ENCODE measurements at regions not wholly inside any gene's neighbourhood (a gene's known extent, or its start where the extent isn't known, plus 50 kb on each side); places are given as distances from the start of the nearest gene placed in this dataset.
"Not testable (repeated sequence)": the region's sequence is repeated elsewhere in the genome, so short reads cannot be mapped to it uniquely, and the experiment has no call there.

- H3K9me3 ChIP-seq (ENCODE audit: control insufficient read depth in 1 of 2, insufficient read depth in 1 of 2, low read length in 2 of 2); H3K36me3 Mint-ChIP-seq (ENCODE audit: low read depth); H3K9me3 Mint-ChIP-seq; intact Hi-C loops (cut with DNase I, micrococcal nuclease); H3K27ac Mint-ChIP-seq; H3K27me3 ChIP-seq (ENCODE audit: control insufficient read depth in 1 of 2, insufficient read depth in 2 of 2, low read length in 2 of 2); DNase-seq; H3K4me3 Mint-ChIP-seq; H3K4me3 ChIP-seq (ENCODE audit: low read length); H3K27ac ChIP-seq (ENCODE audit: low read depth in 1 of 2, low read length in 2 of 2); ATAC-seq (ENCODE audit: poor library complexity); H3K4me1 ChIP-seq (ENCODE audit: insufficient read depth, low read length); H3K27me3 Mint-ChIP-seq; H3K4me1 Mint-ChIP-seq (ENCODE audit: low read depth); POLR2A ChIA-PET; H3K36me3 ChIP-seq (ENCODE audit: insufficient read depth, low read length); CTCF ChIA-PET: not testable (repeated sequence)
These were observed 72.7 kb upstream of the COBL start for GRCh38 chr7:51389216-51389812.

GRCh38 chr7:51388241-51388640, 71.6 kb upstream of the COBL start:
- H3K27me3 Mint-ChIP-seq; ATAC-seq (ENCODE audit: poor library complexity); H3K36me3 Mint-ChIP-seq (ENCODE audit: low read depth); intact Hi-C loops (cut with DNase I, micrococcal nuclease); POLR2A ChIA-PET; H3K9me3 ChIP-seq (ENCODE audit: control insufficient read depth in 1 of 2, insufficient read depth in 1 of 2, low read length in 2 of 2); DNase-seq; H3K9me3 Mint-ChIP-seq; H3K4me3 ChIP-seq (ENCODE audit: low read length); H3K27ac ChIP-seq (ENCODE audit: low read depth in 1 of 2, low read length in 2 of 2); H3K36me3 ChIP-seq (ENCODE audit: insufficient read depth, low read length); H3K4me3 Mint-ChIP-seq; H3K27me3 ChIP-seq (ENCODE audit: control insufficient read depth in 1 of 2, insufficient read depth in 2 of 2, low read length in 2 of 2); H3K4me1 Mint-ChIP-seq (ENCODE audit: low read depth); CTCF ChIA-PET; H3K27ac Mint-ChIP-seq; H3K4me1 ChIP-seq (ENCODE audit: insufficient read depth, low read length): not testable (repeated sequence)

- H3K4me1 Mint-ChIP-seq (ENCODE audit: low read depth); H3K4me3 Mint-ChIP-seq; ATAC-seq (ENCODE audit: poor library complexity); H3K36me3 Mint-ChIP-seq (ENCODE audit: low read depth); CTCF ChIA-PET; POLR2A ChIA-PET; H3K27me3 Mint-ChIP-seq; H3K27ac Mint-ChIP-seq; H3K4me3 ChIP-seq (ENCODE audit: low read length); H3K9me3 Mint-ChIP-seq; H3K4me1 ChIP-seq (ENCODE audit: insufficient read depth, low read length); H3K27me3 ChIP-seq (ENCODE audit: control insufficient read depth in 1 of 2, insufficient read depth in 2 of 2, low read length in 2 of 2); DNase-seq; H3K9me3 ChIP-seq (ENCODE audit: control insufficient read depth in 1 of 2, insufficient read depth in 1 of 2, low read length in 2 of 2); H3K36me3 ChIP-seq (ENCODE audit: insufficient read depth, low read length); H3K27ac ChIP-seq (ENCODE audit: low read depth in 1 of 2, low read length in 2 of 2); intact Hi-C loops (cut with DNase I, micrococcal nuclease): not testable (repeated sequence)
These were observed 70.4 kb upstream of the COBL start for GRCh38 chr7:51386806-51387568.

- H3K9me3 Mint-ChIP-seq; intact Hi-C loops (cut with DNase I, micrococcal nuclease); H3K4me3 Mint-ChIP-seq; POLR2A ChIA-PET; CTCF ChIA-PET; H3K4me3 ChIP-seq (ENCODE audit: low read length); H3K36me3 Mint-ChIP-seq (ENCODE audit: low read depth); H3K36me3 ChIP-seq (ENCODE audit: insufficient read depth, low read length); H3K4me1 Mint-ChIP-seq (ENCODE audit: low read depth); H3K27me3 Mint-ChIP-seq; H3K27me3 ChIP-seq (ENCODE audit: control insufficient read depth in 1 of 2, insufficient read depth in 2 of 2, low read length in 2 of 2); H3K27ac Mint-ChIP-seq; H3K27ac ChIP-seq (ENCODE audit: low read depth in 1 of 2, low read length in 2 of 2); ATAC-seq (ENCODE audit: poor library complexity); DNase-seq; H3K9me3 ChIP-seq (ENCODE audit: control insufficient read depth in 1 of 2, insufficient read depth in 1 of 2, low read length in 2 of 2); H3K4me1 ChIP-seq (ENCODE audit: insufficient read depth, low read length): not testable (repeated sequence)
These were observed 69.6 kb upstream of the COBL start for GRCh38 chr7:51386184-51386583.

- H3K27ac Mint-ChIP-seq; H3K4me1 ChIP-seq (ENCODE audit: insufficient read depth, low read length); H3K4me3 ChIP-seq (ENCODE audit: low read length); H3K4me3 Mint-ChIP-seq; H3K27ac ChIP-seq (ENCODE audit: low read depth in 1 of 2, low read length in 2 of 2); intact Hi-C loops (cut with DNase I, micrococcal nuclease); H3K4me1 Mint-ChIP-seq (ENCODE audit: low read depth); POLR2A ChIA-PET; H3K27me3 Mint-ChIP-seq; H3K36me3 Mint-ChIP-seq (ENCODE audit: low read depth); H3K9me3 ChIP-seq (ENCODE audit: control insufficient read depth in 1 of 2, insufficient read depth in 1 of 2, low read length in 2 of 2); H3K27me3 ChIP-seq (ENCODE audit: control insufficient read depth in 1 of 2, insufficient read depth in 2 of 2, low read length in 2 of 2); H3K36me3 ChIP-seq (ENCODE audit: insufficient read depth, low read length); H3K9me3 Mint-ChIP-seq; DNase-seq; CTCF ChIA-PET; ATAC-seq (ENCODE audit: poor library complexity): not testable (repeated sequence)
These were observed 65.6 kb upstream of the COBL start for GRCh38 chr7:51382243-51382642.

All from CD4-positive, alpha-beta T cell (primary cell).